Subcutaneous abdominal adipose tissue (tissue), 5 donors: ENCODE measurements at regions not wholly inside any gene's neighbourhood (a gene's known extent, or its start where the extent isn't known, plus 50 kb on each side); places are given as distances from the start of the nearest gene placed in this dataset.

Source experiments
- H3K27ac ChIP-seq: one replicate; pipeline ENCODE4 v1.7.0; 2013; ENCODE audit warnings: low read depth, mild to moderate bottlenecking, inconsistent platforms, low read length, moderate library complexity
- H3K27me3 ChIP-seq, 5 donors: one replicate each; pipeline ENCODE4 v1.7.0; 2013; ENCODE audit warnings: low read length in 5 of 5, inconsistent platforms in 1 of 5; ENCODE audit not compliant: control insufficient read depth in 5 of 5, insufficient read depth in 4 of 5
- H3K36me3 ChIP-seq, 5 donors: one replicate each; pipeline ENCODE4 v1.7.0; 2013; ENCODE audit warnings: low read length in 5 of 5; ENCODE audit not compliant: control insufficient read depth in 5 of 5, insufficient read depth in 5 of 5
- H3K4me1 ChIP-seq, 5 donors: one replicate each; pipeline ENCODE4 v1.7.0; 2013; ENCODE audit warnings: low read length in 5 of 5, mild to moderate bottlenecking in 3 of 5, moderate library complexity in 1 of 5; ENCODE audit not compliant: control insufficient read depth in 5 of 5, insufficient read depth in 5 of 5
- H3K4me3 ChIP-seq, 5 donors: one replicate each; pipeline ENCODE4 v1.7.0; 2013; ENCODE audit warnings: low read length in 5 of 5, low read depth in 1 of 5
- H3K9ac ChIP-seq, 5 donors: one replicate each; pipeline ENCODE4 v1.7.0; 2013; ENCODE audit warnings: low read length in 5 of 5, mild to moderate bottlenecking in 4 of 5, moderate library complexity in 3 of 5
- H3K9me3 ChIP-seq, 5 donors: one replicate each; pipeline ENCODE4 v1.7.0; 2013; ENCODE audit warnings: low read length in 5 of 5; ENCODE audit not compliant: control insufficient read depth in 5 of 5
- donor health status: healthy.
- donor health status: healthy.
- donor health status: healthy.
- donor health status: healthy.
- donor health status: healthy.

- Histone ChIP-seq H3K9ac (peak overlapping the region in 2 of 5 donors; percentile 6 to 10), H3K4me3 (no peak overlapping the region), H3K36me3 (no peaks in the 10 kb centered on the region), H3K4me1 (peaks cover 9 to 57% (median 35%) of the 10 kb centered on the region in 5 donors), H3K9me3 (no peaks in the 10 kb centered on the region), H3K27me3 (no peaks in the 10 kb centered on the region), H3K27ac (peak overlapping the region; percentile 69)
Observed at GRCh38 chr14:22513066-22513812, 75.8 kb downstream of the DAD1 start.

GRCh38 chr14:22512106-22512814 is 76.8 kb downstream of the DAD1 start:
- H3K27me3 ChIP-seq, result no peaks in the 10 kb centered on the region
- peak overlapping the region; percentile 69 for H3K27ac ChIP-seq
- H3K4me1 ChIP-seq, result peaks cover 9 to 57% (median 35%) of the 10 kb centered on the region in 5 donors
- no peaks in the 10 kb centered on the region for H3K36me3 ChIP-seq
- H3K9ac ChIP-seq, result no peak overlapping the region
- H3K4me3 ChIP-seq, result no peak overlapping the region
- H3K9me3 ChIP-seq, result no peaks in the 10 kb centered on the region

GRCh38 chr14:22510527-22511110 is 78.4 kb downstream of the DAD1 start:
- no peak overlapping the region for H3K9ac ChIP-seq
- H3K27ac ChIP-seq, result no peak overlapping the region
- no peaks in the 10 kb centered on the region for H3K36me3 ChIP-seq
- no peak overlapping the region for H3K4me3 ChIP-seq
- no peaks in the 10 kb centered on the region for H3K27me3 ChIP-seq
- peaks cover 7 to 54% (median 31%) of the 10 kb centered on the region in 5 donors for H3K4me1 ChIP-seq
- no peaks in the 10 kb centered on the region for H3K9me3 ChIP-seq

GRCh38 chr14:22509751-22510300 is 79.2 kb downstream of the DAD1 start:
- Histone ChIP-seq H3K4me3 (no peak overlapping the region), H3K36me3 (no peaks in the 10 kb centered on the region), H3K9ac (no peak overlapping the region), H3K27me3 (no peaks in the 10 kb centered on the region), H3K4me1 (peaks cover 6 to 46% (median 25%) of the 10 kb centered on the region in 5 donors), H3K9me3 (no peaks in the 10 kb centered on the region), H3K27ac (no peak overlapping the region)

- Histone ChIP-seq H3K36me3 (no peaks in the 10 kb centered on the region), H3K4me1 (peaks cover 6 to 43% (median 25%) of the 10 kb centered on the region in 5 donors), H3K9me3 (no peaks in the 10 kb centered on the region), H3K9ac (no peak overlapping the region), H3K27me3 (no peaks in the 10 kb centered on the region), H3K27ac (no peak overlapping the region), H3K4me3 (no peak overlapping the region)
Observed at GRCh38 chr14:22509036-22509709, 79.9 kb downstream of the DAD1 start.

- no peak overlapping the region for H3K27ac ChIP-seq
Observed at GRCh38 chr14:22508662-22509035, 80.4 kb downstream of the DAD1 start.

GRCh38 chr14:22508150-22508457 is 80.9 kb downstream of the DAD1 start:
- Histone ChIP-seq H3K27ac (no peak overlapping the region), H3K36me3 (no peaks in the 10 kb centered on the region), H3K4me3 (no peak overlapping the region), H3K9ac (no peak overlapping the region), H3K4me1 (peaks cover 0 to 32% (median 14%) of the 10 kb centered on the region in 5 donors), H3K9me3 (no peaks in the 10 kb centered on the region), H3K27me3 (no peaks in the 10 kb centered on the region)

More at GRCh38 chr14:22508662-22509035, 80.4 kb downstream of the DAD1 start:
- no peaks in the 10 kb centered on the region for H3K9me3 ChIP-seq
- no peak overlapping the region for H3K9ac ChIP-seq
- no peak overlapping the region for H3K4me3 ChIP-seq
- H3K27me3 ChIP-seq, result no peaks in the 10 kb centered on the region
- H3K4me1 ChIP-seq, result peaks cover 2 to 38% (median 20%) of the 10 kb centered on the region in 5 donors
- no peaks in the 10 kb centered on the region for H3K36me3 ChIP-seq

- Histone ChIP-seq H3K9ac (no peak overlapping the region), H3K9me3 (no peaks in the 10 kb centered on the region), H3K27ac (no peak overlapping the region), H3K4me1 (peaks cover 4 to 23% (median 8%) of the 10 kb centered on the region in 5 donors), H3K36me3 (no peaks in the 10 kb centered on the region), H3K4me3 (no peak overlapping the region), H3K27me3 (no peaks in the 10 kb centered on the region)
Observed at GRCh38 chr14:22506778-22507351, 82.2 kb downstream of the DAD1 start.

GRCh38 chr14:22506378-22506710 is 82.7 kb downstream of the DAD1 start:
- Histone ChIP-seq H3K4me1 (peaks cover 4 to 21% (median 13%) of the 10 kb centered on the region in 5 donors), H3K4me3 (no peak overlapping the region), H3K9me3 (no peaks in the 10 kb centered on the region), H3K36me3 (no peaks in the 10 kb centered on the region), H3K27me3 (no peaks in the 10 kb centered on the region), H3K27ac (no peak overlapping the region), H3K9ac (no peak overlapping the region)
